NCI-H1092 (cell line): ENCODE measurements at regions not wholly inside any gene's neighbourhood (a gene's known extent, or its start where the extent isn't known, plus 50 kb on each side); places are given as distances from the start of the nearest gene placed in this dataset.
A peak's percentile ranks its signal among the peaks of the same experiment; 100 is the strongest.
"Not testable (repeated sequence)": the region's sequence is repeated elsewhere in the genome, so short reads cannot be mapped to it uniquely, and the experiment has no call there.

Experiments used
- DNase-seq: peaks from one replicate; lab custom pipeline; 2025; lab: John Stamatoyannopoulos, UW

DNA sequence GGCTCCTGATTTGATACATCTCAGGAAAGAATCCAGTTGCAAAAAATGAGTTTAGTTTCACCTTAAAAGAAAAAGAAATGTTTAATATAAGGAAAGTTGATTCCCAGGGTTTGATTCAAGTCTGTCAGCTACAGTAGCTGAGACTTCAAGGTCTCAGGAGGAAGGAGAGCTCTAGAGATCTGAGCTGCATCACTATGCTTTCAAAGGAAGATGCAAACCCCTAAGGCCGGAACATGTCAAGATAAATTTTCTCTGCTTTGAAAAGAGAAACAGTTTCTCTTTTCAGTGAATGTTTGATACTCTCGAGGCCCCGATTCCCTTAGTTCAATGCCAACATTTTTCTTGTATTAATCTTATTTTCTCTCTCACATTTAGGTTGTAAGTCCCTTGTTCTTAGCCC is 128.6 kb downstream of the RGPD3 start:
- DNase-seq, result no peak

DNA sequence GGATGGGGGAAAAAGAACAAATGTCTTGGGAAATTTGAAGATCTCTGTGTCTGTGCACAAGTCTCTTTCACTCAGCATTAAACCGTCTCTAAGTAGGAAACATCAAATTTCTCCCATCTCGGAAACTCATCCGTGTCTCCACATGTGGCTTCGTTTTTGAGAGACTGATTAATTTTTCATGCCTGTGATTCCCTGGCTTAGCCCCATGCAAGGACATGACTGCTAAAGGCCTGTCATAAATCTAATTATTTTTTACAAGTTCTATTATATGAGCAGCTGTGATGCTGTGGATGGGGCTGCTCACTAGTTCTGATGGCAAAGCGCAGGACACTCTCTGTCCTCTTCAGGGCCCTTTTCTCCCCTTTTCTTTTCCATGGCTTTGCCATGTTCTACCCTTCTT is 129.1 kb downstream of the RGPD3 start:
- no peak for DNase-seq

DNA sequence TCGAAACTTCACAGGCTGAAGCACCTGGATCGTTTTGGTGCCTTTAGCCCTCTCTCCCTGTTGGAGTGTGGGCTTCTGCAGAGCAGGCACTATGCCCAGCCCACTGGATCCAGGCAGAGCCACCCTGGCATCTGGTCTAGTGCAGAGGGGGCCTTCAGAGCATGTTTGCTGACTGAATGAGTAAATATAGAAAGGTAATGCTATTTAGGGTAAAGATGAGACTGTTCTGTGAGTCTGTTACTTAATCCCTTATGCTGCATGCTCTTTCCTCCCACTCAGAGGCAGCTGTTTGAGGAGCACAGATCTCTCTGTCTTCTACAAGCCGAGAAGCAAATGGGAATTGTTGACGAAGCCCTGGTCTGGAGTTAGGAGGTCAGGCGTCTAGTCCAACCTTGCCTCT is 130.2 kb downstream of the RGPD3 start:
- no peak for DNase-seq

DNA sequence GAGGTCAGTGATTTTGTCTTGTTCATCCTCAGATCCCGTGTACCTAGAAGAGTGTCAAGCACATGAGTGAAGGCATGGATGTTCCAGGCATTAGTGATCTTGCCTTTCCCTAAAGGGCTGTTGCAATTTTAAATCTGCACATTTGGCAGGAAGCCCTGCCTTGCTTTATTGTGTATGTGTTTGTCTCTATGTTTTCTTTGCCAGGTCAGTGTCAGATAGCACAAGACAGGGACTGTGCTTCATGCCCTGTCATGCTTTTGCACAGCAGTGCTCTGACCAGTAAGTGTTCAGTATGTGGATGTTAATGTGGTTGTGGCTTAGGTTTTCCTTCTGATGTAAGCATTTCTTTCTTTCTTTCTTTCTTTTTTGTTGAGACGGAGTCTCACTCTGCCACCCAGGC is 131.5 kb downstream of the RGPD3 start:
- peak; percentile 7 for DNase-seq

DNA sequence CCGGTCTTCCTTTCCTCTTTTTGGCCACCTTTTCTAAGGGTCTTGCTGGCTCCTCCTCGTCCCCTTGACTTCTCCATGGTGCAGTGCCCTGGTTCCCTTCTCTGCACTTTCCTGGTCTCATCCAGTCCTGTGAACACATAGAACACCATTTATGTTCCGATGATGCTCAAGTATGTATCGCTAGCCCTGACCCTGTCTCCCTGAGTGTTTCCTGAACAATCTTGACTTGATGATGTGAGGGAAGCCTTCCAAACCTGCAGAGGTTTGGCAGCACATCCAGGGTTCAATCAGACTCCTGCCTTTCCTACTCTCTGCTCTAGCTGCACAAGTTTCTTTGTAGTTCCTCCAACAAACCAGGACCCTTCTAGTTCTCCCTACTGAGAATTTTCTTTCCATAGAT is 132.1 kb downstream of the RGPD3 start:
- DNase-seq, result no peak

DNA sequence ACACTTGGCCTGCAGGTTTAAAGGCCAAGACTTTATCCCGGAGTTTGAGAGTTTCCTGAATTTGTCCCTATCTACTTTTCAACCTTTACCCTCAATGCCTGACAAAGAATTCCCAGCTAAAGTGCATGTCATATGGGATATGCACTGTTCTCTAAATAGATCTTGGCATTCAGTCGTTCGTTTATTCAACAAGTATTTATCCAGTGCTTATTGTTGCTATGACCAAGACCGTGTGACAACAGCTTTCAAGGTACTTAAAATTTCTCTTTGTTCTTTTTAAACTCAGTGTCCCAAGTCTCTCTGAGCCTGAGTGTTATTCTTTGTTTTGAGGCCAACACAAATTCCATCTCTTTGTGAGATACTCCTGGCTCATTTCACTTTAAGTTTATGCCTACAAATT is 133.4 kb downstream of the RGPD3 start:
- no peak for DNase-seq

DNA sequence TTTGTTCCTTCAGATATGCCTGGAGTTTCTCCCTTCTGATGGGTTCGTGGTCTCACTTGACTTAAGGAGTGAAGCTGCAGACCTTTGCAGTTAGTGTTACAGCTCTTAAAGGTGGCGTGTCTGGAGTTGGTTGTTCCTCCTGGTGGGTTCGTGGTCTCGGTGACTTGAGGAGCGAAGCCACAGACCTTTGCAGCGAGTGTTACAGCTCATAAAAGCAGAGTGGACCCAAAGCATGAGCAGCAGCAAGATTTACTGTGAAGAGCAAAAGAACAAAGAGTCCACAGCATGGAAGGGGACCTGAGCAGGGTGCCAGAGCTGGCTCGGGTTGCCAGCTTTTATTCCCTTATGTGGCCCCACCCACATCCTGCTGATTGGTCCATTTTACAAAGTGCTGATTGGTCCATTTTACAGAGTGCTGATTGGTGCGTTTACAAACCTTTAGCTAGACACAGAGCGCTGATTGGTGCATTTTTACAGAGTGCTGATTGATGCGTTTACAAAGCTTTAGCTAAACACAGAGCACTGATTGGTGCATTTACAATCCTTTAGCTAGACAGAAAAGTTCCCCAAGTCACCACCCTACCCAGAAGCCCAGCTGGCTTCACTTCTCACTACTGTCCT is 134.8 kb downstream of the RGPD3 start:
- DNase-seq, result not testable (repeated sequence)

DNA sequence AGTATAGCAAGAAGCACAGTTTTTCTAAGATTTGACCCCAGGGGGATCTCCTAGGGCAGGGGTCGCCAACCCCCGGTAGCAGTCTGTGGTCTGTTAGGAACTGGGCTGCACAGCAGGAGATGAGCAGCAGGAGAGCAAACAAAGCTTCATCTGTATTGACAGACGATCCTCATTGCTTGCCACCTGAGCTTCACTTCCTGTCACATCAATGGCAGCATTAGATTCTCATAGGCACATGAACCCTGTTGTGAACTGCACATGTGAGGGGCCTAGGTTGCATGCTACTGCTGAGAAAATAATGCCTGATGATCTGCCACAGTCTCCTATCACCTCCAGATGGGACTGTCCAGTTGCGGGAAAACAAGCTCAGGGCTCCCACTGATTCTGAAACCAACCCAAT is 136.2 kb downstream of the RGPD3 start:
- DNase-seq, result no peak

DNA sequence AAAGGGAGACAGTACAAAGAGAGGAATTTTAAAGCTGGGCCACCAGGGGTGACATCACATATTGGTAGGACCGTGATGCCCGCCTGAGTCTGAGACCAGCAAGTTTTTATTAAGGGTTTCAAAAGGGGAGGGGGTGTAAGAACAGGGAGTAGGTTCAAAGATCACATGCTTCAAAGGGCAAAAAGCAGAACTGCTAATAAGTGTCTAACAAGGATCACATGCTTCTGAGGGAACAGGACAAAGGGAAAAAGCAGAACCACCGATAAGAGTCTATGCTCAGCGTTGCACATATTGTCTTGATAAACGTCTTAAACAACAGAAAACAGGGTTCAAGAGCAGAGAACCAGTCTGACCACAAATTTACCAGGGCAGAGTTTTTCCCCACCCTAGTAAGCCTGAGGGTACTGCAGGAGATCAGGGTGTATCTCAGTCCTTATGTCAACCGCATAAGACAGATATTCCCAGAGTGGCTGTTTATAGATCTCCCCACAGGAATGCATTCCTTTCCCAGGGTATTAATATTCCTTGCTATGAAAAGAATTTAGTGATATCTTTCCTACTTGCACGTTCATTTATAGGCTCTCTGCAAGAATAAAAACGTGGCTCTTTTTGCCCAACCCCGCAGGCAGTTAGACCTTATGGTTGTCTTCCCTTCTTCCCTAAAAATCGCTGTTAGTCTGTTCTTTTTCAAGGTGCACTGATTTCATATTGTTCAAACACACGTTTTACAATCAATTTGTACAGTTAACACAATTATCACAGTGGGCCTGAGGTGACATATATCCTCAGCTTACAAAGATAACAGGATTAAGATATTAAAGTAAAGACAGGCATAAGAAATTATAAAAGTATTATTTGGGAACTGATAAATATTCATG is 136.5 kb upstream of the UXS1 start:
- not testable (repeated sequence) for DNase-seq

DNA sequence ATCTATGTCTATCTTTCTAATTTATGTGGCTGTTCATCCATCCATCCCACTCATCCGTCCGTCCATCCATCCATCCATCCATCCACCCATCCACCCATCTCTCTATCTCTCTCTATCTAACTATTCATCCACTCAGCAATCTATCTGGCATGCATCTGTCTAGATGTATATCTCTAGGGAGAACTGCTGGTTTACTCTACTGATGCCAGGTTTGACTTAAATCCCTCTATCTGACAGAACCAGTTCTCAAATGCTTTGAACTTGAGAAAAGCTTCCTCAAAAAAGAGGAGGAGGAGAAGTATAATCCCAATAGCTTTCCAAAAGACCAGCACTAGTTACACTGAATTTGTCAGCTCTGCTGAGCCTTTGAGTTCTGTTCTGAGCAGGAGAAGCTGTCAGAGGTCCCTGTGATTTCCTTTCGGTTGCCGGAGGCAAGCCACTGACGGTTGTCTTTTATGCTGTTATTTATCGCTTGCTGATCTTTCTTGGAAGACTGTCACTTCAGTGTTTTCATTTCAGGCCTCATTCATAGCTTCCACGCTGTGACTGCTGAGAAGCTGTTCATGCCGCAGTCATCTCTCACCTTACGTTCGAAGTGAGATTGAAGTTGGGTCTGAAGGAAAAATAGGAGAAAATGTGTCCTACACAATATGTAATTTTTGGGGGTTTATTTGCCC is 129.4 kb upstream of the UXS1 start:
- DNase-seq, result no peak

DNA sequence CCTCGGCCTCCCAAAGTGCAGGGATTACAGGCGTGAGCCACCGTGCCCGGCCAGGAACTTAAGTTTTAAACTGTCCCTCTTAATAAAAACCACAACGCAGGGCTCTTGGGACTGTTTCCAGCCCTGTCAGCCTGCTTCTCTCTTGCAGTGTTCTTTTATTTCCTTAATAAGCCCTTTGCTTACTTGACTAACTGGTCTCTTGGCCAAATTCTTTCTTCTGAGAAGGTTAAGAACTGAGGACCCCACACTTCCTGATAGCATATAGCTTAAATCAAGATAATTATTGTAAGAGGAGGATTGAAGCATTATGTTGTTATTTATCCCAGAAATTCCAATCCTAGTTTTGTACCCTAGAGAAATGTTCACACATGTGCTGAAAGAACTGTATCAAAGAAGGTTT is 128.2 kb upstream of the UXS1 start:
- no peak for DNase-seq

DNA sequence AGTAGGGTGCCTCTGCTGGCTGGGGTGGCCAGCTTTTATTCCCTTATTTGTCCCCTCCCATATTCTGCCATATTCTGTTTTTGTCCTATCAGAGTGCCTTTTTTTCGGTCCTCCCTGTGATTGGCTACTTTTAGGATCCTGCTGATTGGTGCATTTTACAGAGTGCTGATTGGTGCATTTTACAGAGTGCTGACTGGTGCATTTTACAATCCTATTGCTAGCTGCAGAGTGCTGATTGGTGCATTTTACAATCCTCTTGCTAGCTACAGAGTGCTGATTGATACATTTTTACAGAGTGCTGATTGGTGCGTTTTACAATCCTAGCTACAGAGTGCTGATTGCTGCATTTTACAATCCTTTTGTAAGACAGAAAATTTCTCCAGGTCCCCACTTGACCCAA is 126.3 kb upstream of the UXS1 start:
- not testable (repeated sequence) for DNase-seq

DNA sequence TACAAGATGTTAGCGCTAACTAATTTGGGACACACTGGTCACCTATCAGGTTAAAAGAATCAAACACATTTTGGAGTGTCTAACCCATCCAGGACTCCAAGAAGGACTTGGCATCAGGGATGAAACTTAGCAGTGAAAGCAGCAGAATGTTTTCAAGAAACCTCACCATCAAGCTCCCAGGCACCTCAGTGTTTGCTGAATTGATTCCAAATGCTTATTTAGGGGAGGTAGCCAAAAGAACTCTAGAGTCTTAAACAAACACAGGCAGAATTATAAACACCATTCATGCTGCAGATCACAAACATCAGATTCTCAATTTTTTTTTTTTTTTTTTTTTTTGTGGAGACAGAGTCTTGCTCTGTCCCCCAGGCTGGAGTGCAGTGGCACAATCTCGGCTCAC is 122.8 kb upstream of the UXS1 start:
- DNase-seq, result no peak

DNA sequence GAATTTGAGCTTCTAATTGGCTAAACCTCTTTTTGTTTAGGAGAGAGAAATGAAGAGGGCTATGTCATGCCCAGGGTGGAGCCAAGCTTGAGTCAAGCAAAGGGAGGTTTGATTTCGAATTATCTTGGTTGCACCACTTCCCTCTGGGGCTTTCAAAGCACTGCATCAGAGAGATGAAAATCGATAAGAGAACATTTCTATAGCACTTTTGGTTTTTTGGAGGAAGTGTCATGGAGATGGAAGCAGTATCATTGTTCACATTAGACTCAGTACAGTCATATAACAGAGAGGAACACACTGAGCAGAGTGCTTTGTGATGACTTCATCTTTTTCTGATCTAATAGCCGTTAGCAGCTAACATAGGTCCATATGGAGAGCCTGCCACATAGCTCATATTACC is 120.3 kb upstream of the UXS1 start:
- no peak for DNase-seq

DNA sequence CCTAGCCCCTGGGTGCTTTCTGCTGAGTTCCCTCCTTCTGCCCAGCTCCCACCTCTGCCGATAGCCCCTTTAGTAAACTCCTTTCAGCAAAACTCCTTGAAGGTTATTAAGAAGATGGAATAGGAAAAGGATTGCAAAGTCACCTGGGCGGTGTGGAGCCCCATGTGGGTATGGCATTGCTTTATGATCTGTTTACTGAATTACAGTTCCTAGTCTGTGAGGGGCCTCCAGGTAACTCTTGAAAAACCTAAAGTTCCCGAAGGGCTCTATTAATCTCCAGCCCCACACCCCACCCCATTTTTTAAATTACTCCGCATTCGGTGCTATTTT is 116.9 kb upstream of the UXS1 start:
- DNase-seq, result no peak

DNA sequence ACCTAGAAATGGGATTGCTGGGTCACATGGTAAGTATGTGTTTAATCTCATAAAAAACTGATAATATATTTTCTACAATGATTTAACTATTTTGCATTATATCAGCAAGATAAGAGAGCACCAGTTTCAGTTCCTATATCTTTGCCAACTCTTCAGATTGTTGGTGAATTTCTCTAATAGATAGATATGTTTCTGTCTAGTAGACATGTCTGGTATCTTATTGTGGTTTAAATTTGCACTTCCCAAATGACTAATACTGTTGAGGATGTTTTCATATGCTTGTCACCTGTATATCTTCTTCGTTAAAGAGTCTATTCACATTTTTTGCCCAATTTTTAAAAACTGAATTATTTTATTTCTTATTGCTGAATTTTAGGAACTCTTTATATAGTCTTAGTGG is 113.8 kb upstream of the UXS1 start:
- no peak for DNase-seq

DNA sequence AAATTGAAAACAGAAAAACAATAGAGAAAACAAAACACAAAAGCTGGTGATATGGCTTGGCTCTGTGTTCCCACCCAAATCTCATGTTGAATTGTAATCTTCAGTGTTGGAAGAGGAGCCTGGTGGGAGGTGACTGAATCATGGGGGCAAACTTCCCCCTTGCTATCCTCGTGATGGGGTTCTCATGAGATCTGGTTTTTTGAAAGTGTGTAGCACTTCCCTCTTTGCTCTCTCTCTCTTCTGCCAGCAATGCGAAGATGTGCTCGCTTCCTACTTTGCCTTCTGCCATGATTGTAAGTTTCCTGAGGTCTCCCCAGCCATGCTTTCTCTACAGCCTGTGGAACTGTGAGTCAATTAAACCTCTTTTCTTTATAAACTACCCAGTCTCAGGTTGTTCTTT is 112.3 kb upstream of the UXS1 start:
- no peak for DNase-seq

DNA sequence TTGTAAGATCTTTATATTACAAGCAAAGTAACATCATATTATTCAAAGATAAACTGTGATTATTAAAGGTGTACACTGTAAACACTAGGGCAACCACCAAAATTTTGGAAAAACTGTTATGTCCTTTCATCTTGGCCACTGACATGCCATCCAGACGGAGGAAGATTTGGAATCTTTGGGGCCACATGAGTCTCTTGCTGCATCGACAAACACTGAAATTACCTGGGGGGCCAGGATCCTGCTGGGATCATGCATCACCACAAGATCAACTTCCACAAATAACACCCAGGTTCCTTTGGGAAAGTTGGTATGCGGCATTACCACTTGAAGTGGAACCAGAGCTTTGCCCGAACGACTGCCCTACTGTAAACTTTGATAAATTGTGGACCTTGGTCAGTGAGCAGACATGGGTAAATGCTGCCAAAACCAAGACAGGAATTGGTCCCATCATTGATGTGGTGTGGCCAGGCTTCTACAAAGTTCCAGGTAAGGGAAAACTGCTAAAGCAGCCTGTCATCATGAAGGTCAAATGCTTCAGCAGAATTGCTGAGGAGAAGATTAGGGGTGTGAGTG is 110.6 kb upstream of the UXS1 start:
- DNase-seq, result no peak

DNA sequence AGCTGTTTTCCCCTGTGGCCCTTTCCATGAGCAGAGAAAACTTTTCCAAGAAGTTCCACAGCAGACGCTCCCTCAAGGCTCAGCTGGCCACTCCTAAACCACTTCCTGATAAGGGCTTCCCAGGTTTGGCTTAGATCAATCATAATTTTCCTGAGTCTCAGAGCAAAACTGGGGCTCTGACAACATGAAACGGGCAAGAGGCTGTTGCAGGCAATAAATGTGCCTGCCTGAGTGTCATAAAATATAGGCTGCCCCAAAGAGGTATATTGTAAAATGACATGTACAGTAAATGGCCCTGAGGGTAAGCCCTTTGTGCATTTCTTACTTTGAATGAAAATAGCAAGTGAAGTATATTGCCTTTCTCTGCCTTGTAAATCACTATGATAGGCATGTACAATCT is 105.6 kb upstream of the UXS1 start:
- DNase-seq, result no peak

DNA sequence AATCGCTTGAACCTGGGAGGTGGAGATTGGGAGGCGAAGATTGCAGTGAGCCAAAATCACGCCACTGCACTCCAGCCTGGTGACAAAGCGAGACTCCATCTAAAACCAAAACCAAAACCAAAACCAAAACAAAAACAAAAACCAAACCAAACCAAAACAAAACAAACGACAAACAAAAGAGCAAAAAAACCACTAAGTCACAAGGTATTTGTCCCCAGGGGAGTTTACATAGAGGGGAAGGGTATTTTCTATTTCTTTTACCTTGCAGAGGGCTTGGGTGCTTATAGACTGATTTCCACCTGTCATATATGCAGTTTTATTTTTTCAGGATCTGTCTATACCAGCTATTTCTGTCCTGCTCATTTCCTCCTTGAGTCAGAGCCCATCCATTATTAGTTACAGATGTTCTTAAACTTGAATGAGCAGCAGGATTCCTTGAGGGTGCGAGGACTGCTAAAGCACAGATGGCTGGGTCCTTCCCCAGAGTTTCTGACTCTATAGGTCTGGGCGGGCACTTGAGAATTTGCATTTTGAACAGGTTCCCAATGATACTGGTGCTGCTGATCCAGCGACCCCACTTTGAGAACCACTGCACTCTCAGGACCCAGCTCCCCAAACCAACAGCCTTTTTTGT is 102.2 kb upstream of the UXS1 start:
- no peak for DNase-seq

DNA sequence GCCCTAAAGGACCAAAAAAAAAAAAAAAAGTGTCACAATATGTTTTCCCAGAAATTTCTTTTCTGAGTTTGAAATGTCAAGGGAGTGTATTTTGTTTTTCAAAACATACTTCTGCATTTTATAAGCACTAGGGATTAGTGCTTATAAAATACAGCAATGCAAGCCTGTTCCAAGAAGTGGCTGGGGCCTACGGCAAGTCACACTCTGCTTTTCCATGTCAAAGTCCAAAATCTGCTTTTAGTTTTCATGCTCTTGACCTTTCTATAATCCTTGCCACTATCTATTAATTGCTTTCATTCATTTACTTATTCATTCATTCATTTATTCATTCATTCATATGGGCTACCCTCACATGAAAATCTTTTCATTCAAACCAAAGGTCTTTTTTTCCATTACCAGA is 100.1 kb upstream of the UXS1 start:
- no peak for DNase-seq

DNA sequence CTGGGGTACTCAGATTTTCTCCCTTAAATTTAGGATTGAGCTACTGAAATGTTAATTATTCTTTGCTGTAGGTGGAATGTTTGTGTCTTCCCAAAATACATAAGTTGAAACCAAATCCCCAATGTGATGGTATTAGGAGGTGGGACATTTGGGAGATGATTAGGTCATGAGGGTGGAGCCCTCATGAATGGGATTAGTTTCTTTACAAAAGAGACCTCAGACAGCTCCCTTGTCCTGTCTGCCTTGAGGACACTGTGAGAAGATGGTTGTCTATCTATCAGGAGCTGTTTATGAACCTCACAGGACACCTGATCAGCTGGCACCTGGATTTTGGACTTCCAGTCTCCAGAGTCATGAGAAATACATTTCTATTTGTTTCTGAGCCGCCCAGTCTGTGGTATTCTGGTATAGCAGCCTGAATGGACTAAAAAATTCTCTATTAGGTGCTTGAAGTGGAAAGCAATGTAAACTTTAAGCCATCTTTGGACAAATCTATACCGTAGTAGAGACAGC is 99.2 kb upstream of the UXS1 start:
- no peak for DNase-seq
